ENCODE measurements at regions not wholly inside any gene's neighbourhood (a gene's known extent, or its start where the extent isn't known, plus 50 kb on each side); places are given as distances from the start of the nearest gene placed in this dataset.

DNA sequence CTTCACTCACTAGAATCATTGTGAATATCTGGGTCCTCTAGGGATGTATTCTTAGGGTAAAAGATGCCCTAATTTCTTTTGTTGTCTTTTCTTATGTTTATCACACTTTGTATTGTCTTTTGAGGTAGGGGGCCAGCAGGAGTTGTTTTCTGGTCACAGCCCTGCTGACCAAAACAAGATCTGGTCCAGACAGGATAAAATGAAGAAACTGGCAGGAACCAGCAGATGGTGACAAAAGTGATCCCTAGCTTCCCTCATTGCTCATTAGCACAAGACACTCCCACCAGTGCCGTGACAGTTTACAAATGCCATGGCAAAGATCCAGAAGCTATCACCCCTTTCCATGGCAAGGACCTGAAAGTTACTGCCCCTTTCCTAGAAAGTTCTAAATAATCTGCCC is 81.7 kb upstream of the CCDC85A start:
- DNase-seq (ENCODE audit: low spot score) = no peak

DNA sequence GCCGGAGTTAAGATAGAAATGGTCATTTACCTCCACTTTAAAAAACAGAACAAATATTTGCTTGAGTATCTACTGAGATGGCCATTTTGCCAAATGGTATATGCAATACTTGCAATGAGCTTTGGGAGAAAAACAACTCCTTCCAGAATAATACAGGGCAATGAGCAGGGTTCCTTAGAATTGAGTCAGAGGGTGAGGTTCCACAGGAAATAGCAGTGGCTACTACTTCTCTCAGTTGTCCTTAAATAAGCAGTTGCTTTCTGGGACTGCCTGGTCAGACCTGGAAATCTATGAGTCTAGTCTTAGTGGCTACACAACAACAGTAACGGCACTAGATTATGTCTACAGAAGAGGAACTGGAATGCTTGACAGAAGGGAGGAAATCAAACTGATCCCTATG is 80.9 kb upstream of the CCDC85A start:
- no peak for DNase-seq (ENCODE audit: low spot score)

DNA sequence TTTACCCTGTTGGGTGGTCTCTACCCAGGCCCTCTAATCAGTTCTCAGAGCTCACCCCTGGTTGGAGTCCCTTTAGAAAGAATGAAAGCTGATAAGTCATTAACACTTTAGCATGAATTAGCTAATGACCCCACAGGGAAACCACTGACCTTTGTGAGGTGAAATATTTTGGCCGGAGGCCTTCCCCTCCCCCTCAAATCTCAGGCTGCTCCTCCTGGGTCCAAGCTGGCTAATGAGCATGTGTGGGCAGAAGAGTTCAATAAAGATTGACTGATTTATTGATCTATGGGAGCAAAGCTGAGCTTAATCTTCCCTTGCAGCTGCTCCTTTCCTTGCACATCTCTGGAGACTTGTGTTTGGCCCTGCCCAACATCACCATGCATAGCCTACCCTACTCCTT is 78.8 kb upstream of the CCDC85A start:
- DNase-seq (ENCODE audit: low spot score) = no peak

DNA sequence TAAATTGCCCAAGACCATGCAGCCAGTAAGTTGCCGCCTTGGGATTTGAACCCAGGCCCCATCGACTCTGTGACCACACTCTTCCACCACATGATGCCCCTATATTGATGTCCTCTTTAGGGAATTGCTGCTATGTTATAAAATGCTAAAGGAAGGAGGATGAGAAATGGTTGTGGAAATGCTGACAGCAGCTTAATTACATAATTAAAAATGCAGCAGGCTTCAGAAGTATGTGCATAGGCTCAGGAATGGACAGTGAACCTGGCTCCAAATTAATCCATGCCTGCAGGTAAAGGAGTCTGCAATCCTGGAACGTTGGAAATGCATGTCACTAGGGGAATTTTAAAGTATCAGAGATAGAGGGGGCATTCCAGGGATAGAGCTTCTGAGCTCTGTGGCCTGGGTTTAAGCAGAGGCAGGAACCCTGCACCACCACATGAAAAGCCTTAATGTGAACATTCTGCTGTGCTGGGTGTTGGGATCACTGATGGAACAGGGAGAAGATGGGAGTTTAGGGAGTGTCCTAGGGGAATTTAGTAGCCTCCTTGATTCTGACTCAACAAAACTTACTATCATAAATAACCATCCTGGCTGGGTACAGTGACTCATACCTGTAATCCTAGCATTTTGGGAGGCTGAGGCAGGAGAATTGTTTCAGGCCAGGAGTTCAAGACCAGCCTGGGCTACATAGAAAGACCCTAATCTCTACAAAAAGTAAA is 76.1 kb upstream of the CCDC85A start:
- DNase-seq (ENCODE audit: low spot score) = no peak

DNA sequence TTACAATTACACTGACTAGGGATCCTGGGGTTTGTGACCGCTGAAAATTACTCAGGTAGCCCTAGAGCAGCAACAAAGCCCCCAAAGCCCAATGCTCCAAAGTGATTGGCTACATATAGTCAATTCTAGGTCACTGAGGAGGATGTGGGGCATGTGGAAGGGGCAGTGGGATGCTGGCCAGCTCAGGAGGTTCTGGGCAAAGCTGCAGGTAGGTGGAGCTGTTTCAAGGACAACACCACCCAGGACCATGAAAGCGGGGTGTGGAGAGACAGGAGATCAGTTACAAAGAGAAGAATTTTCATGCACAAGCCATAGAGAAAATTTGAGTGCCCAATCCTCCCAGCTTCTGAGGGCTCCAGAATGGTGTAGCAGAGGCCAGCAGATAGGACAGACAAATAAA is 75.0 kb upstream of the CCDC85A start:
- no peak for DNase-seq (ENCODE audit: low spot score)

DNA sequence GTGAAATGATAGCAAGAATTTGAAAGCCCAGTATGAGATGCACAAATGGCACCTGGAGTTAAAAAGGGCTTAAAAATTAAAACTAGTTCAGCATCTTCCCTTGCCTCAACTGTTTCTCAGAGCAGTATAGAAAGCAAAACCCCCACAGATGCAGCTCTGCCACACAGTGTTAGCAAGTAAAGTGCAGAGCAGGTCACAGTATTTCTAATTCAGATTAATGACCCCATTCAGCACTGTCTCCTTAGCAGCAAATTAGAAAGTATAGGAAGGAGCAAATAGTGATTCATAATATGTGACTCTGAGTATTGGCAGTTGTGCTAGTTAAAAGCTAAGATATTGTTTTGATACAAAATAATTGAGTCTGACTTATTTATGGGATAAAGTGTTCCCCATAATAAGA is 73.8 kb upstream of the CCDC85A start:
- DNase-seq (ENCODE audit: low spot score) = no peak

DNA sequence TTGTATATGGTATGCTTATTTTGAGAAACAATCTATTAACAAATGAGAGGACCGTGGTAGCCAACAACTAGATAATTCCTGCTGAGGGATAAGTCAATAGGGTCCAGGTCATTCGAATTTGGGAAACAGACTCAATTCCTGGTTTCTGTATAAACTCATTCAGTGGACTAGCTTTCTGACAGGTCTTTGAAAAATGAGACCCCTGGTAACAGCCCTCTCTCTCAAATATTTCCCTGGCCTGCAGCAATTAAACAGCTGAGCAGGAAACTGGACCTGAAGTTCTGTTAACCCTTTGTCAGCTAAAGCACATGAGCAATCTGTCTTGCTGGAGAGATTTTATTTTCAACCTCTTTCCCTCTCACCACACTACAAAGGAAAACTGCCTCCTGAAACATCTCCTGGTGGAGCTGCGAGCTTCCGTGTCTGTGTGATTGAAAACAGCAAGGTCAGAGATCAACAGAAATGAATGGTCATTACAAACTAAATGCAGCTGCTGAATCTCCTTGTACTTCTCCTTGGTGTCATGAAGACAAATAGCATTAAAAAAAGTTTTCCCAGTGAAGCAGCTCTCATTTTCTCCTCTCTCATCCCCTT is 70.3 kb upstream of the CCDC85A start:
- DNase-seq (ENCODE audit: low spot score) = no peak

DNA sequence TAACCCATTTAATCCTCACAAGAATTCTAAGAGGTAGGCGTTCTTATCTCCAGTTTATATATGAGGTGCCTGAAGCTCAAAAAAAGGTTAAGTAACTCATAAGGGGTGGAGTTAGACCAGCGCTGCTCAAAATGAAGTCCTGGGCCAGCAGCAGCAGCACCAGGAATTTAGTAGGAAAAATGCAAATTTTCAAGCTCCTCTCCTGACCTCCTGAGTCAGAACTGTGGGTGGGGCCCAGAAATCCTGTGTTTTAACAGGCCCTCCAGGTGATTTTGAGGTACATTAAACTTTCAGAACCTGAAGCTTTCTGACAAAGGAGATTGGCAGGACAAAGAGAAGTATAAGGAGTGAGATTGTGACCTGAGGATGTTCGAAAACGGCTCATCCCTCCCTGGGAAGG is 66.0 kb upstream of the CCDC85A start:
- no peak for DNase-seq (ENCODE audit: low spot score)

DNA sequence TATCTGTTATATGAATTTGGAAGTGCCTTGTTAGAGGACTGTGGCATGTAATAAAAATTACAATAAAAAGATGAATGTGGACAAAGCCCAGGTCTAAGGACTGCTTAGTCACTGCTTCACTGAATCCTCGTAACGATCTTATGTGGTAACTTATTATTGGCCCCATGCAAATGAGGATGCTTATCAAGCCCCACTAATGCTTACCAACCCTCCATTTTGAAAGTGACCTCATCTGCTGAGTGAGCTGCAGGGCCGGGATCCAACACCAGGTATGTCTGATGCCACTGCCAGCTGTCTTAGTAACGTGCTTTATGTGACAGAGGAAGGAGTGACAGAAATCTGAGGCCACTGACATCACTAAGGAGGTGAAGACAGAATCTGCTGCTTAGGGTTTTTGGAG is 65.3 kb upstream of the CCDC85A start:
- no peak for DNase-seq (ENCODE audit: low spot score)

DNA sequence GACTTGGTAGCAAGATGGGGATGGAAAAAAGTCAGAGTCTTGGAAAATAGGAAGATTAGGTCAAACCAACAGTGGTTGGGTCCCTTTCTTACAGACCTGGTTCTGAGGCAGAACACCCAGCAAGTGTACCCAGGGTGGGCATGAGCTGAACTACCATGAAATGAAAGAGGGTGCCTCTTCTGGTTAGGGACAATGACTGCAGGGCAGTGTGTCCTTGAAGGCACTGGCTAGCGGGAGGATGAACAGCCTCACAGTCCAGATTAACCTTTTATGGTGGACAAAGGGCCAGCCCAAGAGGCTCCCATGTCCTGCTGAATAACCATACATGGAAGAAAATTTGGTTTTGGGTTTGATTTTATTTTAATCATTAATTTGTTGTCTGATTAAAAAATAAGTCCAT is 61.8 kb upstream of the CCDC85A start:
- DNase-seq (ENCODE audit: low spot score) = no peak

DNA sequence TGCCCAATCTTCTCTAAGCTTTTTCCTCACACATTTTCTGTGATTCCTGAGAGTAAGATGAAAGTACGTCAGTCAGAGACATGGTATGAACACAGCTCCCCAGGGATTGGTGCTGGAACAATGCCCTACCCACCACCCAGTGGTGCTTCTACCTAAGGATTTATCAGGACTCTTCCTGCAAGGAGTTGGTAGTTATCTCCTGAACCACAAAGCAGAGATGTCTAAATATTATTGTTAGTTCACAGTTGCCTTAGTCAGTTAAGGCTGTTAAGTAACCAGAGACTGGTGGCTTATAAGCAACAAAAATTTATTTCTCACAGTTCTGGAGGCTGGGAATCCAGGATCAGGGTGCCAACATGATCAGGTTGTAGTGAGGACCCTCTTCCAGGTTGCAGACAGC is 60.3 kb upstream of the CCDC85A start:
- no peak for DNase-seq (ENCODE audit: low spot score)

DNA sequence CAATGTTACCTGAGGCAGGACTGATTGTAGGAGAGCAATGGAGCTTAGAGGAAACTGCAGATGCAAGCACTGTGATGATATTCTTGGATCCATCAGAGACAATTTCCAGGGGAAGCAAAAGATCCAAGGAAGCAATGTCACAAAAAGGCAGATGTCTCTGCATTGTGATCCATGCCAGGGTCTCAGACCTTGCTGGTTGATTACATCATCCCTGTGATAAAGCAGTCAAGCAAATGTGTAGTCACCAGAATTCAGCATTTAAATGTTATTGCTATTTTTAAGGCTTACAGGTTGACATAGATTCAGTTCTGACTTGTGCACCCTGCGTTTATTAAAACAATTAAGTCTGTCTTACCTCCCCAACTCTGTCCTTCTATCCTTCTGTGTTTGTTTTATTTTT is 56.8 kb upstream of the CCDC85A start:
- DNase-seq (ENCODE audit: low spot score) = no peak

DNA sequence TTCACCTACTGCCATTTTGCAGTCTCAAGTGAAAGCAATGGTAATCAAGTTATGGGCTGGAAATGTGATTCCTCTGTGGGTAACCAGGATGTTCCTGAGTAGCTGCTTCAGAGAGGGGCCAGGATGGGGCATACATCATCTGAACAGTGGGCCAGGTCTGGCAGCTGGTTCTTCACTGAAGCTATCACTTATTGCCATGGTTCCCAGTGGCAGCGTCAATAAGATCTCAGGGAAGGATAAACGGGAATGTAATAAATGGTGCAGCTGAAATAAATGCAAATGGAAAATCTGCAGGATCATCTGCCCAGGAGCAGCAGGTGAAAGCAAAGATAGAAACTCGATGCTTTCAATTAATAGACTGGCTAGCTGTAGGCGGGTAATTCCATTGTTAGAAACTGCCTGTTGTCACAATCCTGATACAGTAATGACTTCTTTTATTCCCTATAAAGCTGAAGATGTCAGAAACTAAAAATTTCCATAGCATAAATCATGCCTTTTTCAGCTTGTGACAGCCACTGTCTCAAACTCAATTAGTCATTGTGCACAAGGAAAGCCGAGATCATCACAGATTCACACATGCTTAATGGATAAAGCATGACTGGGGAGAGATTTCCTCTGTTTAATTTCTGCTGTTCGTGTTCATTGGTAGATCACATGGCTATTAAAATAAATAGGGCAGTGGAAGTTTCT is 56.2 kb upstream of the CCDC85A start:
- DNase-seq (ENCODE audit: low spot score) = peak; percentile 15

DNA sequence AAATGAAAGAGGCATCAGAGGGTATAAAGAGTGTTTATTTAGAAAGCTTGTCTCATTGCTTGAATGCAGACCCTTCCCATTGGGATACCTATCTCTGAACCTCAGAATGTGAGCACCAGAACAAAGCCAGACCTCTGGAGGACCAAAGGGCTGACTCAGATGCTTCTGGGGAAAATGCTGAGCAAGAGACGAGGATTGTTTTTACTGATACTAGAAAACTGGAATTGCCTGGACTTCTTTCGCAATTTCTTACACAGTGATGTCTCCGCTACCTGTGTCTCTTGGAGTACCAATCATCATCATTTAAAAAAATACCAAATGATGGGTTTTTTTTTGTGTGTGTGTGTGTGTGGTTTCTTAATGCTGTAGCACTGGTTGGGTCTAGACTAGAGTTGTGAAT is 55.6 kb upstream of the CCDC85A start:
- DNase-seq (ENCODE audit: low spot score) = no peak

DNA sequence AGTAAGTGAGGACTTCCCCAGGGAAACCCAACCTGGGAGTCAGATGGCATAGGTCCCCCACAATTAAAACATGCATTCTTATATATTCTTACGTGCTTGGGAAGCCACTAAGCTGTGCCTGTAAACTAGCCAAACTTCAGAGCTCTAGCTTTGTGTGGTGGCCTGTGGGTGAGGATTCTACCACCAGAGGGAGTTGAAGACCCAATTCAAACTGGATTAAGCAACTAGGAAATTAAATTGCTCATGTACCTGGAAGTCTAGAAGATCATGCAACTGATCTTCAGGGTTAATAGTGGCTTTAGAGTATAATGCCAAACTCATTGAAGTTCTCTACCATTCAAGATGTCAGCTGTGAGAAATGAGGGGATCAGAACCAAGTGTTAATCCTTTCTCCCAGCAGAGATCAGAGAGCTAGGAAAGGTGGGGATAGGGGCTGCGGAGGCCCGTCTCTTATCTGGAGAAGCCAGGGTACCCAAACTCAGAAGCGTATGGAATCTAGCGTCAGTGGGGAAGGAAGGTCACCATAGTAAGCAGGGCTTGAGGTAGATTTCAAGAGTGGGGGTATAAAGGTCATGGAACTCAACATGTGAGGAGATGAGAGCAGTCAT is 53.2 kb upstream of the CCDC85A start:
- DNase-seq (ENCODE audit: low spot score) = peak; percentile 39

DNA sequence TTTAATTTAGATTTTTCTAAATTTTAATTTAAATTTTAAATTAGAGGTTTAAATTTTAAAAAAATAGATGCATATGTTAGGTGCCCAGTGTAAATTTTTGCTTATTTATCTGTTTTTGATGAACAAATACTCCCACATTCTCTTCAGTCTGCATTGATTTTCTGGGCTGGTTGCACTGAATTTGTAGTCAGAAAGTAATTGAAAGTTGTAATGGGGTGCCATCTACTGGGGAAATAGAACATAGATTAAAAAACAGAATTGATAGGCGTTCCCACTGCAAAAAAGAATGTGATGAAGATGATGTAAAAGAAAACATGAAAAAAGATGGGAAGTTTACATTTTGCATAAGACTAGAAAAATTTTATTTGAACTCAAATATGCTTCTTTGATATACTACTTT is 51.7 kb upstream of the CCDC85A start:
- peak; percentile 53 for DNase-seq (ENCODE audit: low spot score)

DNA sequence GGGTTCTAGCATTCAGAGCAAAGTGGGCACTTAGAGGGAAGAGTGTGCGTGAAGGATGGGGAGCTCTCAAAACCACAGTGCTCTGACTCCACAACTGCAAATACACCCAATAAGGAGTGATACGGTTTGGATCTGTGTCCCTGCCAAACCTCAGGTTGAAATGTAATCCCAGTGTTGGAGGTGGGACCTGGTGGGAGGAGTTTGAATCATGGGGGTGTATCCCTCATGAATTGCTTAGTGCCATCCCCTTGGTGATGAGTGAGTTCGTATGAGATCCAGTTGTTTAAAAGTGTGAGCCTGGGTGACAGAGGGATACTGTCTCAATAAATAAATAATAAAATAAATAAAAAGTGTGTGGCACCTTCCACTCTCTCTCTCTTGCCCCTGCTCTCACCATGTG is 50.3 kb upstream of the CCDC85A start:
- DNase-seq (ENCODE audit: low spot score) = no peak

DNA sequence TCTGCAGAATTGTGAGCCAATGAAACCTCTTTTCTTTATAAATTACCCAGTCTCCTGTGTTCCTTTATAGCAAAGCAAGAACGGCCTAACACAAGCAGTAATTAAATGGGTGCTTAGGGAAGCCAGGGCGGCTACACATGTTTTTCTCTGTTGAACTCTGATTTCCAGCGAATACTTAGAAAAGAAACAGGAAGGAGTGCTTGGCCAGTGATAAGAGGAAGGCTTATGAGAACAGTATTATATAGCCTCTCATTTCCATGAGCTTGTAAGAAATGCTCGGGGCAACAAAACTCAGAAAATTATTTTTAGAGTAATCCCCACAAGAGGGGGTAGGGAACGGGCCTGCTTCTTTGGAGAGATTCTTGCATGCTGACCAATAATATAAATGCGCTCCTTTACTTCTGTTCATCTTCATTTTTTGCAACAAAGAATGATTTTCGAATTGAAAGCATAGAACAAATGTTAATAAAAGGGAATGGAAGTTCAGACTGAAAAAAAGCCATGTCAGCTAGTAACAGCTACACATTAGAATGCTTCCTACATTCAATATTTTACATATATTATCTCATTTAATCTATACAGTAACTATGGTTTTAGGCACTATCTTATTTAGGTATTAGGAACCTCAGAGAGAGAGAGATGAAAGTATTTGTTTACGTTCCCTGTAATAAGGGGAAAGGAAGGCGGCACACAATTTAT is 49.7 kb upstream of the CCDC85A start:
- no peak for DNase-seq (ENCODE audit: low spot score)

Measured in kidney tubule cell (primary cell).